ENCODE measurements at regions not wholly inside any gene's neighbourhood (a gene's known extent, or its start where the extent isn't known, plus 50 kb on each side); places are given as distances from the start of the nearest gene placed in this dataset.

DNA sequence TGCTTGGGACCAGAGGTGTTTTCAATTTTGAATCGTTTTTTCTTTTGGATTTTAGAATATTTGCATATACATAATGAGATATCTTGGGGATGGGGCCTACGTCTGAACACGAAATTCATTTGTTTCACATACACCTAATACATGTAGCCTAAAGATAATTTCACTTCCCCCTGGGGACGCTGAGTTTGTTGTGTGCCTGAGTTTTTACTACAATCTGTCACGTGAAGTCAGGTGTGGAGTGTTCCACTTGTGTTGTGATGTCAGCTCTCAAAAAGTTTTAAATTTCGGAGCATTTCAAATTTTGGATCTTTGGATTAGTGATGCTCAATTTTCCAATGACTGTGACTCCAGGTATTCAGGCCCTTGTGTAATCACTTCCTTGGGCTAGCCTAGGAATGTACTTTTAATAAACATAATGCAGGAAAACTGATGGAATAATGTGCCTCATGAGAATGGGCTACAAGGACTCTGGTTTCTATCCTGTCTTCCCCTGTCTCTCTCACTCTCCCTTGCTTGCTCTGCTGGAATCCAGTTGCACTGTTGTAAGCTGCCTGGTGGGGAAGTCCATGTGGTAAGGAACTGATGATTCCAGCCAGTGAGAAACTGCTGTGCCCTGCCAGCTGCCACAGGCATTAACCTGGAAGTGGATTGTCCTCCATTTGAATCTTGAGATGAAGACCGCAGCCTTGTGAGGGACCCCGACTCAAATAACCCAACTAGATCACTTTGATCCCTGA lies 403.8 kb downstream of the SHISA9 start:
- intact Hi-C loops (cut with DNase I): no loop called here
- 56% methylated on average over 8 of the region's 8 CpGs for WGBS (ENCODE audit: insufficient coverage, low coverage, low lambda C conversion rate, missing lambda C conversion rate)
- ATAC-seq (no peak), DNase-seq (no peak)
- Histone ChIP-seq H3K27ac (no peak overlapping the region), H3K4me3 (no peak overlapping the region), H3K27me3 (no peaks in the 10 kb centered on the region), H3K36me3 (no peaks in the 10 kb centered on the region), H3K4me1 (no peaks in the 10 kb centered on the region), H3K9me3 (no peaks in the 10 kb centered on the region)
- TF ChIP-seq, protein P1, sequence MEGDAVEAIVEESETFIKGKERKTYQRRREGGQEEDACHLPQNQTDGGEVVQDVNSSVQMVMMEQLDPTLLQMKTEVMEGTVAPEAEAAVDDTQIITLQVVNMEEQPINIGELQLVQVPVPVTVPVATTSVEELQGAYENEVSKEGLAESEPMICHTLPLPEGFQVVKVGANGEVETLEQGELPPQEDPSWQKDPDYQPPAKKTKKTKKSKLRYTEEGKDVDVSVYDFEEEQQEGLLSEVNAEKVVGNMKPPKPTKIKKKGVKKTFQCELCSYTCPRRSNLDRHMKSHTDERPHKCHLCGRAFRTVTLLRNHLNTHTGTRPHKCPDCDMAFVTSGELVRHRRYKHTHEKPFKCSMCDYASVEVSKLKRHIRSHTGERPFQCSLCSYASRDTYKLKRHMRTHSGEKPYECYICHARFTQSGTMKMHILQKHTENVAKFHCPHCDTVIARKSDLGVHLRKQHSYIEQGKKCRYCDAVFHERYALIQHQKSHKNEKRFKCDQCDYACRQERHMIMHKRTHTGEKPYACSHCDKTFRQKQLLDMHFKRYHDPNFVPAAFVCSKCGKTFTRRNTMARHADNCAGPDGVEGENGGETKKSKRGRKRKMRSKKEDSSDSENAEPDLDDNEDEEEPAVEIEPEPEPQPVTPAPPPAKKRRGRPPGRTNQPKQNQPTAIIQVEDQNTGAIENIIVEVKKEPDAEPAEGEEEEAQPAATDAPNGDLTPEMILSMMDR (IDR thresholded peaks at IDR 0.05): no peak
- TF ChIP-seq POLR2A (IDR thresholded peaks at IDR 0.05): no peak

DNA sequence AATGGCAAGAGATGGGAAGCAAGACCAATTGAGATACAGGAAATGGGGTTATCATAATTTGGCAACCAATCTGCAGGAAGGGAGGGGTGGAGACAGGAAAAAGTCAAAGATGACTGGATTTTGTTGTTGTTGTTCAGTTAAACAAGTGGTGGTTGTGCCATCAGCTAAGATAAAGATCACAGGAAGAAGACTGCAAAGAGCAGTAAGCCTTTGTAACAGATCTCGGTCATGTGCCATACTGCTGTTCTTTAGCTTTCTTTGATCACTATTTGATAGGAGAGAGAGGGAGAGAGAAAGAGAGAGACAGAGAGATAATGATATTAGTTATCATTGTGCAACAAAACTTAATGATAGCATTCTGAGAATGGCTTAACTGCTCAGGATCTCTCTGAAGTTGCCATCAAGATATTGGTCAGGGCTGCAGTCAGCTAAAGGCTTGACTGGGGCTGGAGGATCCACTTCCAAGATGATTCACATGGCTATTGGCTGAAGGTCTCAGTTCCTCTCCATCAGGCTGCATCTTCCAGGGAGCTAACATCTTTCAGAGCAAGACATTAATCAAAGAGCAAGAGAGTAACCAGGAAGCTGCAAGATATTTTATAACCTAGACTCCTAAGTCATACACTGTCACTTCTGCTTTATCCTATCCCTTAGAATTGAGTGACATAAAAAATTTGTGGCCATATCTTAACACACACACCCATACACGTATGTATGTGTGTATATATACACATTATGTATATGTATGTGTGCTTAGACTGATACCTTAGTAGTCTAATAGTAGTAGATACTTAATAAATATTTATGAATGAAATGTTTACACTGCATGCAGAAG lies 405.0 kb downstream of the SHISA9 start:
- no peaks in the 10 kb centered on the region for H3K36me3 ChIP-seq
- H3K4me1 ChIP-seq: no peaks in the 10 kb centered on the region
- no peaks in the 10 kb centered on the region for H3K9me3 ChIP-seq
- H3K27ac ChIP-seq: no peak overlapping the region
- intact Hi-C loops (cut with DNase I): no loop called here
- no peak for TF ChIP-seq POLR2A (IDR thresholded peaks at IDR 0.05)
- TF ChIP-seq, protein P1 (IDR thresholded peaks at IDR 0.05): no peak
- no peak overlapping the region for H3K4me3 ChIP-seq
- no peak for DNase-seq
- no peak for ATAC-seq
- no peaks in the 10 kb centered on the region for H3K27me3 ChIP-seq
- 6% methylated on average over 2 of the region's 2 CpGs for WGBS (ENCODE audit: insufficient coverage, low coverage, low lambda C conversion rate, missing lambda C conversion rate)

DNA sequence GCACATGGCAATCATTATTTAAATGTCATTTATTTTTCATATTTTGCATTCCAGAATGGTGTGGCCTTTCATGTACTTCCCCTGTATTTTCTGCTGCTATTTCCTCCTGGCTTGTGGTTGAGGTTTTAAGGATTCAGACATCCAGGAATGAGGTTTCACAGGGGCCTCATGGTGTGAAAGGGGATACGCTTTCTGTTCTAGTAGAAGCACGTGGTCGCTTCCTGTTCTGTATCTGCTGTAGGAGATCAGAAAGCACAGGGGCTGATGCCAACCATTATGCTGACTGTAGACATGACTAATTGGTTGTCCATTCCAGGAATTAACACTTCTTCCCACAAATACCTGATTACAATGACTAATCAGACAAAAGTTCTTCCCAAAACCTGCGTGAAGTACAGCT lies 405.9 kb downstream of the SHISA9 start:
- no peak for TF ChIP-seq POLR2A (IDR thresholded peaks at IDR 0.05)
- TF ChIP-seq, protein P1 (IDR thresholded peaks at IDR 0.05): no peak
- Histone ChIP-seq H3K27me3 (no peaks in the 10 kb centered on the region), H3K4me3 (no peak overlapping the region), H3K36me3 (no peaks in the 10 kb centered on the region), H3K9me3 (no peaks in the 10 kb centered on the region), H3K27ac (no peak overlapping the region), H3K4me1 (no peaks in the 10 kb centered on the region)
- peak in 1 of 4 donors; percentile 18 for ATAC-seq
- 56% methylated on average over 4 of the region's 4 CpGs for WGBS (ENCODE audit: insufficient coverage, low coverage, low lambda C conversion rate, missing lambda C conversion rate)
- intact Hi-C loops (cut with DNase I): no loop called here
- DNase-seq: no peak

DNA sequence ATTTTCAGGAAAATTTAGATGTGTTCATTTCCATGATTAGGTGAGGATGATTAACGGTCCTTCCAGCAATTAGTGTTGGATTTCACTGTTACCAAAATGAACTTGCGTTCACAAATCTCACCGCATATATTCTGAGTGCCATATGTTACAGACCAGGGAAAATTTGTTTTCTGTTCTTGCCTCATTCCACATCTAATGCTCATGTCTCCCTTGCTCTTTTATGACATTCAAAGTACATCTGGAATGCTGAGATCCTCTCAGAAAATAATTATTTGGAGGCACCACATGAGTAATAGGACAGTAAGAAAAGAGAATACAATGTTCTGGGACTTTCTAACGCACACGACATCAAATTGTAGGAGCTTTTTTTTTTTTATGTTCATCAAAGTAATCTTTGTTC lies 406.5 kb downstream of the SHISA9 start:
- intact Hi-C loops (cut with DNase I): no loop called here
- DNase-seq: no peak
- Histone ChIP-seq H3K4me1 (no peaks in the 10 kb centered on the region), H3K27ac (no peak overlapping the region), H3K36me3 (no peaks in the 10 kb centered on the region), H3K4me3 (no peak overlapping the region), H3K27me3 (no peaks in the 10 kb centered on the region), H3K9me3 (no peaks in the 10 kb centered on the region)
- WGBS (ENCODE audit: insufficient coverage, low coverage, low lambda C conversion rate, missing lambda C conversion rate): 90% methylated on average over 5 of the region's 5 CpGs
- no peak for ATAC-seq
- TF ChIP-seq POLR2A (IDR thresholded peaks at IDR 0.05): no peak
- TF ChIP-seq, protein P1 (IDR thresholded peaks at IDR 0.05): no peak

Data from right lobe of liver (tissue), 6 donors.